OCI-LY1 (cell line): ENCODE measurements at regions not wholly inside any gene's neighbourhood (a gene's known extent, or its start where the extent isn't known, plus 50 kb on each side); places are given as distances from the start of the nearest gene placed in this dataset.

Experiments
- CTCF ChIP-seq: fragments of 200-600 bp; sonication (generic), shearing (Covaris generic); IDR thresholded peaks from 2 replicates; pipeline ENCODE4 v1.5.1; 2017; ENCODE audit warnings: mild to moderate bottlenecking, antibody characterized with exemption, low read length, moderate library complexity, mixed read lengths
- EZH2 ChIP-seq: fragments of 200-600 bp; sonication (generic), shearing (Covaris generic); IDR thresholded peaks from 2 replicates; pipeline ENCODE4 v1.8.0; 2017; ENCODE audit warnings: borderline replicate concordance, mixed run types, mild to moderate bottlenecking, antibody characterized with exemption, low read length, moderate library complexity, mixed read lengths

GRCh38 chr7:67794544-67794943 lies 797.9 kb downstream of the TYW1 start:
- TF ChIP-seq CTCF = no peak
- TF ChIP-seq EZH2 = no peak
